Endothelial cell (in vitro differentiated cells): ENCODE measurements at regions not wholly inside any gene's neighbourhood (a gene's known extent, or its start where the extent isn't known, plus 50 kb on each side); places are given as distances from the start of the nearest gene placed in this dataset.
"Not testable (repeated sequence)": the region's sequence is repeated elsewhere in the genome, so short reads cannot be mapped to it uniquely, and the experiment has no call there.

ENCODE experiments used
- DNase-seq: peaks from one replicate; pipeline ENCODE4 v3.0.0; 2021; ENCODE audit warnings: low spot score
- H3K27ac Mint-ChIP-seq: one replicate; pipeline ENCODE4 v1.8.0; 2021; ENCODE audit warnings: mixed read lengths, inconsistent platforms; ENCODE audit not compliant: unreplicated experiment
- H3K27me3 Mint-ChIP-seq: one replicate; pipeline ENCODE4 v1.8.0; 2021; ENCODE audit warnings: mild to moderate bottlenecking, moderate library complexity, mixed read lengths, inconsistent platforms; ENCODE audit not compliant: unreplicated experiment
- H3K36me3 Mint-ChIP-seq: one replicate; pipeline ENCODE4 v1.8.0; 2021; ENCODE audit warnings: mild to moderate bottlenecking, low read depth, mixed read lengths, inconsistent platforms; ENCODE audit not compliant: unreplicated experiment
- H3K4me1 Mint-ChIP-seq: one replicate; pipeline ENCODE4 v1.8.0; 2021; ENCODE audit warnings: mild to moderate bottlenecking, mixed read lengths, inconsistent platforms; ENCODE audit not compliant: unreplicated experiment
- H3K4me3 Mint-ChIP-seq: one replicate; pipeline ENCODE4 v1.8.0; 2021; ENCODE audit warnings: mild to moderate bottlenecking, mixed read lengths, inconsistent platforms; ENCODE audit not compliant: unreplicated experiment
- H3K9me3 Mint-ChIP-seq: one replicate; pipeline ENCODE4 v1.8.0; 2021; ENCODE audit warnings: mixed read lengths, inconsistent platforms; ENCODE audit not compliant: unreplicated experiment
- TF ChIP-seq, protein P1 (sequence below): fragments of 200-600 bp; sonication (generic); IDR thresholded peaks from one replicate; pipeline ENCODE4 v1.5.0; 2021; ENCODE audit warnings: antibody characterized with exemption; ENCODE audit not compliant: unreplicated experiment

DNA sequence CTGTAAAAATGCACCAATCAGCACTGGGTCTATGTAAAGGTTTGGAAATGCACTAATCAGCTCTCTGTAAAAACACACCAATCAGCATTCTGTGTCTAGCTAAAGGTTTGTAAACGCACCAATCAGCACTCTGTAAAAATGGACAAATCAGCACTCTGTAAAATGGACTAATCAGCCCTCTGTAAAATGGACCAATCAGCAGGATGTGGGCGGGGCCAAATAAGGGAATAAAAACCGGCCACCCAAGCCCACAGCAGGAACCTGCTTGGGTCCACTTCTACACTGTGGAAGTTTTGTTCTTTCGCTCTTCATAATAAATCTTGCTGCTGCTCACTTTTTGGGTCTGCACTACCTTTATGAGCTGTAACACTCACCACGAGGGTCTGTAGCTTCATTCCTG, 101.0 kb downstream of the SMC2 start:
- not testable (repeated sequence) for H3K4me1 Mint-ChIP-seq, H3K9me3 Mint-ChIP-seq, DNase-seq, H3K4me3 Mint-ChIP-seq, H3K27ac Mint-ChIP-seq, H3K27me3 Mint-ChIP-seq, H3K36me3 Mint-ChIP-seq

DNA sequence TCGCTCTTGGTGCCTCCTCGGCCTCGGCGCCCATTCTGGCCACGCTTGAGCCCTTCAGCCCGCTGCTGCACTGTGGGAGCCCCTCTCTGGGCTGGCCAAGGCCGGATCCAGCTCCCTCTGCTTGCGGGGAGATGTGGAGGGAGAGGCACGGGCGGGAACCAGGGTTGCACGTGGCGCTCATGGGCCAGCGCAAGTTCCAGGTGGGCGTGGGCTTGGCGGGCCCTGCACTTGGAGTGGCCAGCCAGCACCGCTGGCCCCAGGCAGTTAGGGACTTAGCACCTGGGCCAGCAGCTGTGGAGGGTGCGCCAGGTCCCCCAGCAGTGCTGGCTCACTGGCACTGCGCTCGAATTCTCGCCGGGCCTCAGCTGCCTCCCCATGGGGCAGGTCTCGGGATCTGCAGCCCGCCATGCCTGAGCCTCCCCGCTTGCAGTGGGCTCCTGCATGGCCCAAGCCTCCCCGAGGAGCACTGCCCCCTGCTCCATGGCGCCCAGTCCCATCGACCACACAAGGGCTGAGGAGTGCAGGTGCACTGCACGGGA, 106.4 kb downstream of the SMC2 start:
- no peaks in the 10 kb centered on the region for H3K36me3 Mint-ChIP-seq
- no peak overlapping the region for H3K4me3 Mint-ChIP-seq
- peaks cover 4% of the 10 kb centered on the region for H3K9me3 Mint-ChIP-seq

DNA sequence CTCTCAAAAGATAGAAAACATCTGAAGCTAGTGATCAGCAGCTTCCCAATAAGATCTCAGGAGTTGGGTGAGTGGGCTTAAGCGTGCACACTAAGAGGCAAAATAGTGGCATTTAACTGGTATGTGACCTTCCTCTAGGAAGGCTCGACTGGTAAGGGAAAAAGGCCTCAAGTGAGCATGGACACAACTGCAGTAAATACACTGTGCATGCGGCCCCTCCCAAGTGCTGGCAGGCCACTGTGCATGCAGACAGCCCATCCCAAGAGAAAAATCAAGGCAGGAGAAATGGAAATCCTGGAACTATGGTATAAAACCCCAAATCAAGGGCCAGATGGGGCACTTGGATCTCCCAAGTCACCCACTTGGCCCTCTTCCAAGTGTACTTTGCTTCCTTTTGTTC, 112.7 kb downstream of the SMC2 start:
- TF ChIP-seq, protein P1, sequence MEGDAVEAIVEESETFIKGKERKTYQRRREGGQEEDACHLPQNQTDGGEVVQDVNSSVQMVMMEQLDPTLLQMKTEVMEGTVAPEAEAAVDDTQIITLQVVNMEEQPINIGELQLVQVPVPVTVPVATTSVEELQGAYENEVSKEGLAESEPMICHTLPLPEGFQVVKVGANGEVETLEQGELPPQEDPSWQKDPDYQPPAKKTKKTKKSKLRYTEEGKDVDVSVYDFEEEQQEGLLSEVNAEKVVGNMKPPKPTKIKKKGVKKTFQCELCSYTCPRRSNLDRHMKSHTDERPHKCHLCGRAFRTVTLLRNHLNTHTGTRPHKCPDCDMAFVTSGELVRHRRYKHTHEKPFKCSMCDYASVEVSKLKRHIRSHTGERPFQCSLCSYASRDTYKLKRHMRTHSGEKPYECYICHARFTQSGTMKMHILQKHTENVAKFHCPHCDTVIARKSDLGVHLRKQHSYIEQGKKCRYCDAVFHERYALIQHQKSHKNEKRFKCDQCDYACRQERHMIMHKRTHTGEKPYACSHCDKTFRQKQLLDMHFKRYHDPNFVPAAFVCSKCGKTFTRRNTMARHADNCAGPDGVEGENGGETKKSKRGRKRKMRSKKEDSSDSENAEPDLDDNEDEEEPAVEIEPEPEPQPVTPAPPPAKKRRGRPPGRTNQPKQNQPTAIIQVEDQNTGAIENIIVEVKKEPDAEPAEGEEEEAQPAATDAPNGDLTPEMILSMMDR, result no peak
- Mint-ChIP-seq H3K27me3 (no peaks in the 10 kb centered on the region), H3K36me3 (no peaks in the 10 kb centered on the region), H3K9me3 (no peaks in the 10 kb centered on the region), H3K27ac (no peak overlapping the region), H3K4me3 (no peak overlapping the region), H3K4me1 (no peaks in the 10 kb centered on the region)
- DNase-seq, result no peak

More for the DNA sequence above, 106.4 kb downstream of the SMC2 start:
- no peak overlapping the region for H3K27ac Mint-ChIP-seq
- TF ChIP-seq, protein P1, result no peak
- no peaks in the 10 kb centered on the region for H3K27me3 Mint-ChIP-seq
- no peak for DNase-seq
- no peaks in the 10 kb centered on the region for H3K4me1 Mint-ChIP-seq

DNA sequence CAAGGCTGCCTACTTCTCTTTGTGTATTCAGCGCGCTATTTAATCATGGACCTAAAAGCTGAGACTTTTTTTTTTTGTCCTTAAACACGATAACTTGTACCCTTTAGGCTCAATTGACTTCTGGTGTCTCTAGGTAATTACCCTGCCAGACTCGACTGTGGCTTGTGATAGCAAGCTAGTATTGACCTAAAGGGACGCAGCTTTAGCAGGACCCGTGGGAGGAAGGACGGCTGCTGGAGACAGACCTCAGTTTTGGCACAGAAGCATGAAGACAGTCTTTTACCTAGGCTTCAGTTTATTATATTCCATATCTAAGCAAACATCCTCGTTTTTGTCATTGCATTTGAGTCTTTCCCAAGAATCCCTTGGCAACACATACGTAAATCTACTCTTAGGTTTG, 115.3 kb downstream of the SMC2 start:
- H3K4me1 Mint-ChIP-seq, result no peaks in the 10 kb centered on the region
- H3K4me3 Mint-ChIP-seq, result no peak overlapping the region
- H3K9me3 Mint-ChIP-seq, result no peaks in the 10 kb centered on the region
- H3K27ac Mint-ChIP-seq, result no peak overlapping the region
- no peak for DNase-seq
- no peaks in the 10 kb centered on the region for H3K27me3 Mint-ChIP-seq
- no peaks in the 10 kb centered on the region for H3K36me3 Mint-ChIP-seq
- TF ChIP-seq, protein P1, result no peak

DNA sequence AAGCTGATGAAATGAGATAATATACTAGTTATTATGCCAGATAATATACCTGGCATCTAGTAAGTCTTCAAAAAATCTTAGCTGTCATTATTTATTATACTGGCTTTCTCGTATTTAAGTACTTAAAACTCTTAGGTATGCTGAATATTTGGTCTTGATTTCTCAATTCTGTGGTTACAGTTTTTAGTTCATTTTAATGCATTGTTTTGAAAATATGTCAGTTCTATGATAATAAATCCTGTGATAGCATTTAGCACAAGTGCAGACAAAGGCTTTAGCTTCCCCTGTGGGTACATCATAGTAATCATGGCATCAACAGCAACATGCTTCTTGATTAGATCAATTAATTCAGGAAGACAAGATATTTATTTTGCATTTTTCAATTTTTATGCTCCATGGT, 133.0 kb downstream of the SMC2 start:
- no peaks in the 10 kb centered on the region for H3K36me3 Mint-ChIP-seq
- H3K27me3 Mint-ChIP-seq, result no peaks in the 10 kb centered on the region
- H3K4me3 Mint-ChIP-seq, result no peak overlapping the region
- TF ChIP-seq, protein P1, result no peak
- no peak for DNase-seq
- no peaks in the 10 kb centered on the region for H3K9me3 Mint-ChIP-seq
- no peak overlapping the region for H3K27ac Mint-ChIP-seq
- H3K4me1 Mint-ChIP-seq, result no peaks in the 10 kb centered on the region
